IgD-negative memory B cell (primary cell): ENCODE measurements at regions not wholly inside any gene's neighbourhood (a gene's known extent, or its start where the extent isn't known, plus 50 kb on each side); places are given as distances from the start of the nearest gene placed in this dataset.

Experiments
- H3K27ac Mint-ChIP-seq, 3 donors: one replicate each; pipeline ENCODE4 v1.8.0; 2020 to 2022; ENCODE audit warnings: mild to moderate bottlenecking in 3 of 3, mixed read lengths in 3 of 3, moderate library complexity in 1 of 3
- H3K27me3 Mint-ChIP-seq: one replicate; pipeline ENCODE4 v1.8.0; 2021; ENCODE audit warnings: mixed read lengths
- H3K36me3 Mint-ChIP-seq: one replicate; pipeline ENCODE4 v1.8.0; 2020; ENCODE audit warnings: mild to moderate bottlenecking, mixed read lengths
- H3K4me1 Mint-ChIP-seq, 3 donors: one replicate each; pipeline ENCODE4 v1.8.0; 2020 to 2022; ENCODE audit warnings: mixed read lengths in 3 of 3, mild to moderate bottlenecking in 1 of 3
- H3K4me3 Mint-ChIP-seq, 4 donors: one replicate each; pipeline ENCODE4 v1.8.0; 2020 to 2022; ENCODE audit warnings: mild to moderate bottlenecking in 4 of 4, mixed read lengths in 4 of 4, moderate library complexity in 3 of 4
- H3K9me3 Mint-ChIP-seq, 3 donors: one replicate each; pipeline ENCODE4 v1.8.0; 2020 to 2021; ENCODE audit warnings: mixed read lengths in 3 of 3, mild to moderate bottlenecking in 1 of 3

DNA sequence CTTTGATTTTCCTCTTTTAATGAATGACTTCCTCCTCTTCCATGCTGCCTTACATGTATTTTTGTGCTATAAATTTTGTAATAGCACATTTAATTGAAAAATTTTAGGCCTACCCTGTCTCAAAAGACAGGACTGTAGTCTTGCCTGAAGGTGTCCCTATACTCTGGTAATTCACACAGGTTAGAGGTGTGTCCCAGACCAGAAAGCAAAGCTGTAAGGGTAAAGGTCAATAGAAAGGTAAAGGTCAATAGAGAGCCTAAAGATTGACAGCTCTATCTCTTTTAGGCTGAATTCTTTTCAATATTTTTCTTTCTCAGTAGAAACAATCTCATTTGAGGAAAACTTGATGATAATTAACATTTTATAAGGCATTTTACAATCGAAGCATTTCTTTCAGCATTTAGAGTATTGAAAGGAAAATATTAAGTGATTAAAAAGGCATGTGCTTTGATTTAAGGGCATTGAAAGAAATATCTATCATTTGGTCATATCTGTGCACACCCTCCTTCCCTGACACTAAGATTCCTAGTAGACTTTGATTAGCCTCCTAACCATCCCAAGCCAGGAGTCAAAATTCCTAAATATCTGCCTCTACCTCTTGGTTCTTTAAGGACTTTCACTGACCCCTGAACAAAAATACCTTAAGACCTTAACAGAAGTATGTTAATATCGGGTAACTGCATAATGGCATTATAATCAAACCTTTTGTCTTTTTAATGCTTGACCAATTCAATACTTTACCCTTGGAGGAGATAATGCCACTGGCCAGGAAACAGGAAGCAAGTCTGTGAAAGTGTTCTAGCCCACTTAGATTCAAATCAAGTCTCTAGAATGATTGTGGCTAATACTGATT is 161.8 kb upstream of the DTNA start:
- H3K27ac Mint-ChIP-seq: no peak overlapping the region

DNA sequence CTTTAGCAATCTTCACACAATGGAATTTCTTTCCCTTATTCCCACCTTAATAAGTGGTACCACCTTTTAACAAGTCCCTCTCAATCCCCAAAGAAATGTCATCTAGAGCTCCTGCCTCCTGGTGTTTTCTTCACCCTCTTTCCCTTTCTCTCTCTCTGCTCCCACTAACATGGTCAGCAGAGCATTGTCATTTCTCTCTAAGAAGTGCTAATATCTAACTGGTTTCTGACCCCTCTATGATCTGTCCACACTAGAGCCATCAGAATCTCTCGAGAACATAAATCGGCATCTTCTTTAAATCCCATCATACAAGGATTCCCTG is 161.2 kb upstream of the DTNA start:
- no peak overlapping the region for H3K4me3 Mint-ChIP-seq
- H3K9me3 Mint-ChIP-seq: peaks cover 0 to 2% (median 1%) of the 10 kb centered on the region in 3 donors
- no peaks in the 10 kb centered on the region for H3K4me1 Mint-ChIP-seq
- no peak overlapping the region for H3K27ac Mint-ChIP-seq
- H3K27me3 Mint-ChIP-seq: no peaks in the 10 kb centered on the region
- no peaks in the 10 kb centered on the region for H3K36me3 Mint-ChIP-seq

More for the DNA sequence above, 161.8 kb upstream of the DTNA start:
- H3K9me3 Mint-ChIP-seq: peaks cover 0 to 2% (median 1%) of the 10 kb centered on the region in 3 donors
- H3K27me3 Mint-ChIP-seq: no peaks in the 10 kb centered on the region
- H3K4me3 Mint-ChIP-seq: no peak overlapping the region
- no peaks in the 10 kb centered on the region for H3K4me1 Mint-ChIP-seq
- H3K36me3 Mint-ChIP-seq: no peaks in the 10 kb centered on the region

DNA sequence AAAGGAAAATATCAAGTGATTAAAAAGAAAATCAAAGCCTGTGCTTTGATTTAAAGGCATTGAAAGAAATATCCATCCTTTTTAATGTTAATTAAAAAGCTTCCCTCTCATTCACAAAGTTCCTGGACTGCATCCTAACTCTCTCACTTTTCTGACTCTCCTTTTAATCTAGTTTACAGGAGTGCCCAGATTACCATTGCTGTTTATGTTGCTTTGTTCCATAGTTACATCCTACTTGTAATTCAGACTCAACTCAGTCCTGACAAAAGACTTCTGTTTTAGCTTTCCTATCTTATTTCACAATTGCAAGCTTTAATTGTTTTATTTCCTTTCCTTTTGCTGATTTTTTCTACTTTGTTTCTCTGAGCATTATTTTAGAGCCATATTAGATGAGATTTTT is 160.7 kb upstream of the DTNA start:
- H3K27me3 Mint-ChIP-seq: no peaks in the 10 kb centered on the region
- H3K9me3 Mint-ChIP-seq: peaks cover 0 to 2% (median 1%) of the 10 kb centered on the region in 3 donors
- no peaks in the 10 kb centered on the region for H3K4me1 Mint-ChIP-seq
- no peaks in the 10 kb centered on the region for H3K36me3 Mint-ChIP-seq
- H3K4me3 Mint-ChIP-seq: no peak overlapping the region
- no peak overlapping the region for H3K27ac Mint-ChIP-seq

DNA sequence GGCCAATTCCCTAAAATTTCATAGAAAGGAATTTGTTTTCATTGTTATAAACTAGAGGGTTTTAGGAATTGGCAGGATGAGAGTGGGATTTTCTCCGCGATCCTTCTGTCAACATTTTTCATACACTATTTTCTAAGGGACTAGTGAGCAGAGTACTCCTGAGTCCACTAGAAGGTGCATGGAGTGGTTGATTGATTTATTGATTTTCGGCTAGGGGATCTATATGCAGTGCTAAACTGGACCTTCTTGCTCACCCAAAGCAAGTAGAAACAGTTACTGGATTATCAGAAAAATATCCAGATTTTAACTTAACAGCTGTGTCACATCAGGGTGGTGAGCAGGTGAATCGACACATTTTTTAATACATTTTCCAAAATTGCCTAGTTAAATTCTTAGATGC is 159.9 kb upstream of the DTNA start:
- H3K27me3 Mint-ChIP-seq: no peaks in the 10 kb centered on the region
- H3K36me3 Mint-ChIP-seq: no peaks in the 10 kb centered on the region
- H3K9me3 Mint-ChIP-seq: peaks cover 0 to 1% (median 0%) of the 10 kb centered on the region in 3 donors
- no peak overlapping the region for H3K4me3 Mint-ChIP-seq
- no peaks in the 10 kb centered on the region for H3K4me1 Mint-ChIP-seq
- H3K27ac Mint-ChIP-seq: no peak overlapping the region

DNA sequence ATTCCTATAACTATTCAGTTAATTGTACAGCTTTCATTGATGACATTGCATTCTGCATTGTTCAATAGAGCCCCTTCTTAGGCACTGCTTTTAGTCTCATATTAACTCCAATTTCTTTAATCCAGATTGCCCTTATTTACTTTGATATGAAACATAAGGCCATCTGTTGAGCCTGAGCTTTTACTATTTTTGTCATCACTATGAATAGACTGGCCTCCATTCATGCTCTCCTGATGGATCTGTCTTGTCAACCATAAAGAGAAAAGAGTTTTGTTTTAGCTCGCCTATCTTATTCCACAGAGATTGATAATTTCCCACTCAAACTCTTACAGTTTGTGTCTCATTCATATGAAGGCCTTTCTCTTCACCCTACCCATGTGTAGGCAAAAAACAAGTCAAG is 159.2 kb upstream of the DTNA start:
- Mint-ChIP-seq H3K9me3 (peaks cover 0 to 2% (median 1%) of the 10 kb centered on the region in 3 donors), H3K27ac (no peak overlapping the region), H3K4me1 (no peaks in the 10 kb centered on the region), H3K36me3 (no peaks in the 10 kb centered on the region), H3K27me3 (no peaks in the 10 kb centered on the region), H3K4me3 (no peak overlapping the region)

DNA sequence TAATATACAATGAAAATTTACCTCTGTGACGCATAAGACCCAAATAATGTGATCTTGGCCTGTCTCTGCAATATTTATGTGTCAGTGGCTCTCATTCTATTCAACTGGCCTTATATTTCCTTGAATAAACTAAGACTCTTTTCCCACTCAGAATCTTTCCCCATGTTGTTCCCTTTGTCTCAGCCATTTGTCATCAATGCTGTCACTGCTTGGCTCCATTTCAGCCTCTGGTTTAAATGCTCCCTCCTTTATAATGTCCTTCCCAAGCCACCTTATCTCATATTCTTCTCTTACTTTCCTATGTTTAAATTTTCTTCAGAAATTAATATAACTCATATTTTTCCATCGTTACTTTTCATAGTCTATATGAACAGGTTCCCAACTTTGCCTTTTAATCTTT is 158.3 kb upstream of the DTNA start:
- no peak overlapping the region for H3K27ac Mint-ChIP-seq
- peaks cover 0 to 2% (median 1%) of the 10 kb centered on the region in 3 donors for H3K9me3 Mint-ChIP-seq
- H3K36me3 Mint-ChIP-seq: no peaks in the 10 kb centered on the region
- H3K4me3 Mint-ChIP-seq: no peak overlapping the region
- H3K4me1 Mint-ChIP-seq: no peaks in the 10 kb centered on the region
- H3K27me3 Mint-ChIP-seq: no peaks in the 10 kb centered on the region

DNA sequence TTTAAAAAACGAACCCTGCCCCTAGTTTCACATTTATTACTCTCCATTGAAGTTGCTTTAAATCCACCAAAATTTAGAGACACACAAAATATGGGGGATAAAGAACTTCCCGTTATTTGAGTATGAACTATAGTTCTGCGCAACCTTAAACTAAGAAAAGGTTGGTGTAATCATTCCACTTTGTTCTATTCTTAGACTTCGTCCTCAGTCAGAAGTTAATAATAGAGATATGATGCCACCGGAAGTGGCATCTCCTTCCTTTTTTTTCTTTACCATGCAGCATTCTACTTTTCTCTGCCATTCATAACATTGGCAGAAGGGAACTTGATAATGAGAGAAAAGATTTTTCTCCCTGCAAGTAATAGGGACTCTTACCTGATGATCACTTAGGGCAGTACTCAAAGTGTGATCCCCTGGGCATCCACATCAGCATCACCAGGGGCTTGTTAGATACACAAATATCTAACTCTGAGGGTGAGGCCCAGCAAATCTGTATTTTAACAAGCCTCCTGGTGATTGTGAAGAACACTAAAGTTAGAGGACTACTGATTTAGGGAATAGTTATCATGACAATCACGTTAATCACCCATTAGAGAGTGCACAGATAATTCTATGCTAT is 147.7 kb upstream of the DTNA start:
- Mint-ChIP-seq H3K4me3 (no peak overlapping the region), H3K9me3 (peaks cover 3 to 9% (median 4%) of the 10 kb centered on the region in 3 donors), H3K36me3 (no peaks in the 10 kb centered on the region), H3K27ac (no peak overlapping the region), H3K4me1 (no peaks in the 10 kb centered on the region), H3K27me3 (no peaks in the 10 kb centered on the region)

DNA sequence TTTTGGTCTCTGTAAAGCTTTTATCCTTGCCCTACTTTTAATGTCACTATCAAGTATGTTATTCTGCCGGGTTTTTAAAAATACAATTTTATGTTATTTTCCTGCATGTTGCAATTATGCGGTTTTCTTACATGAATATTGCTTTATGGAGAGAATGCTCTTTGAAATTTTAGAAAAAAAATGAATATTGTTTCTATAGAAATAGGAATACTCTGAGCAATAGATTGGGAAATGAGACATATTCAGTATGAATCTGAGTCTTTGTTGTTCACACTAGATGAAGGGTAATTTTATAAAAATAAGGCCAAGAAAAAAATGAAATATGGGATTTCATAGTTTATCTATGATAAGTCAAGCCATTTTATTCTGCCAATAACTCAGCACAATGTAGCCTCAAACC is 142.2 kb upstream of the DTNA start:
- no peak overlapping the region for H3K27ac Mint-ChIP-seq
- H3K27me3 Mint-ChIP-seq: no peaks in the 10 kb centered on the region
- H3K4me1 Mint-ChIP-seq: no peaks in the 10 kb centered on the region
- H3K36me3 Mint-ChIP-seq: no peaks in the 10 kb centered on the region
- no peak overlapping the region for H3K4me3 Mint-ChIP-seq
- peaks cover 3 to 9% (median 3%) of the 10 kb centered on the region in 3 donors for H3K9me3 Mint-ChIP-seq

DNA sequence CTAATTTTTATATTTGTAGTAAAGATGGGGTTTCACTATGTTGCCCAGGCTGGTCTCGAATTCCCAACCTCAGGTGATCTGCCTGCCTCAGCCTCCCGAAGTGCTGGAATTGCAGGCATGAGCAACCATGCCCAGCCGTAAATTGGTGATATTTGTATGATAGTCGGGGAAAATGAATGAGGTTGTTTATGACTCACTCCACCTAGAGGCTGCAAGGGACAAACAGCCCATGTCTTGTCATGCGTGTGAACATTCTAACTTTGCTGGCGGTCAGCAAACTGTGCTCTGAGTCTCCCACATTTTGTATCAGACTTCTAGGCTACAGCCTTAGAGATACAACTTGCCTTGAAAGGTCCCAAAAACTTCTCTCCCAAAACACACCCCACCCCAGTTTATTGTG is 133.5 kb upstream of the DTNA start:
- Mint-ChIP-seq H3K9me3 (peaks cover 4 to 5% (median 4%) of the 10 kb centered on the region in 3 donors), H3K4me3 (peak overlapping the region in 1 of 4 donors; percentile 39), H3K27me3 (no peaks in the 10 kb centered on the region), H3K36me3 (no peaks in the 10 kb centered on the region), H3K27ac (no peak overlapping the region), H3K4me1 (no peaks in the 10 kb centered on the region)

DNA sequence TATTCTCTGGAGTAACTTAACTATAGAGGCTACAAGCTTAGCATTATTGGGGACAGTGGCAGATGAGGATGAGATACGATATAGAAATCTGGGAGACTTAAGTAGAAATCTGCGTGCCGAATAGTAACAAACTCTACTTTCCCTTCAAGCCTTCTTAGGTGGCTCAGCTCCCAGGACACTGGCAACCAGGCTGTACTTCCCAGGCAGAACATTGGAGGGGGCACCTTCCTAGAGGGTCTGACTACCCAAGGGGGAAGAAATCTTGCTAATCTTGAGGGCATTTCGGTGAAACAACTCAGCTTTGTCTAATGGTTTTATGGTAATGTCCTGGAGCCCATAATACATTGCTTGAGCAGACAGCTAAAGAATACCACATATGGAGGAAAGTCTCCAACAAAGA is 126.2 kb upstream of the DTNA start:
- no peaks in the 10 kb centered on the region for H3K4me1 Mint-ChIP-seq
- H3K36me3 Mint-ChIP-seq: no peaks in the 10 kb centered on the region
- H3K27me3 Mint-ChIP-seq: no peaks in the 10 kb centered on the region
- H3K9me3 Mint-ChIP-seq: peaks cover 4 to 10% (median 5%) of the 10 kb centered on the region in 3 donors
- no peak overlapping the region for H3K4me3 Mint-ChIP-seq
- H3K27ac Mint-ChIP-seq: no peak overlapping the region

DNA sequence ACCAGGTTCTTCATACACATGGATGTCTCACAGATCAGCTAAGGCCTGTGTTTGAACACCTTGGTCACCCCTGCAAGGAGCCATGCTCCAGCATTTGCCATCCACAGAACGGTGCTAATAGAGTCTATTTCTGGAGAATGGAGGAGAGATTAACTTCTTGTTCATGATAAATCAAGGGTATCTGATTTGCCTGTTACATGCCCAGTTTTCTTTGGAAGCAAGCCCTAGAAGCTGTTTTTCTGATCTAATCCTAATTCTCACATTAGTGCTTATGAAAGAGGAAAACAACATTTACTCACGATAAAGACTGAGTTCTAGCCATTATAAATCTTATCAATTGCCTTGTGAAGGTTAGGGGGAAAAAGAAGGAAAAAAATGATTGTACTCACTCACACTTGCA is 119.6 kb upstream of the DTNA start:
- Mint-ChIP-seq H3K36me3 (no peaks in the 10 kb centered on the region), H3K27ac (no peak overlapping the region), H3K4me1 (no peaks in the 10 kb centered on the region), H3K4me3 (peak overlapping the region in 1 of 4 donors; percentile 9), H3K27me3 (no peaks in the 10 kb centered on the region), H3K9me3 (peaks cover 0 to 4% (median 4%) of the 10 kb centered on the region in 3 donors)

DNA sequence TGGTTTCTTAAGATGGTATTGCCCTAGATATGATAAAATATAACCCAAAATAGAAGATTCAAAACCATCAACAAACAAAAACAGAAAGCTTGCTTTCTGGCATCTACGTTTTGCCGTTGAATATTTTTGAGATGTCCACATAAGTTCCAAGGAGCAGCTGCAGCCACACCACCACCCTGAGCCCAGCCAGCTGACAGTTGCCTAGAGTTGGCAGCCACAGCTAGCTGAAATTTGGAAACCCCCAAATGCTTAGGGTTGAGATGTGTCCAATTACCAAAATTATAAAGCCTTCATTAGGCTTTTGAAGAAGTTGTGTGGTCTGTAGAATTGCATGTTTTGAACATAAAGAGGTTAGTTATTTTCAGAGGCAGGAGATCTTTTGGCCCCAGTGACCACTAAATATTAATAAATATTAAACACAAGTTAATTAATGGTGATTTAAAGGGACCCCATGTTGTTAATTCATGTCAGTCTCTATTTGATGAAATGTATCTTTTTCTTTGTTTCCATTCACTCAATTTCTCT is 118.1 kb upstream of the DTNA start:
- H3K27ac Mint-ChIP-seq: no peak overlapping the region
- no peak overlapping the region for H3K4me3 Mint-ChIP-seq
- H3K9me3 Mint-ChIP-seq: peaks cover 0 to 3% (median 0%) of the 10 kb centered on the region in 3 donors
- H3K27me3 Mint-ChIP-seq: no peaks in the 10 kb centered on the region
- H3K36me3 Mint-ChIP-seq: no peaks in the 10 kb centered on the region
- H3K4me1 Mint-ChIP-seq: peaks cover 0 to 2% (median 0%) of the 10 kb centered on the region in 3 donors

DNA sequence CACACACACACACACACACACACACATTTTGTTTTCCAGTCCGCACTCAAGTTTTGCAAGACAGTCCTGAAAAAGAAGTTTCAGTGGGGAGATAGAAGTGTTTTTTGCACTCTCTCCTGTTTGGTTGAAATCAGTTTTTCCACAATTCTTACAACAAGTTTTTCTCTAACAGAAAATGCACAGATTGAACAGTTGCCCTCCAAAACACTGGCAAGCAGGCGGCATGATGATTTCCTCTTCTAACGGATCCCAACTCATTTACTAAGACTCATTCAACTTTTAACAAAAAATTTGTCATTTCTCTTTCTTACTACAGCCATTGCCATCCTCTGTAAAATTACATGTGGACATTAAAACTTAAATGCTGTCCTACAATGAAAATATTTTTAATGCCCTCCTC is 117.6 kb upstream of the DTNA start:
- Mint-ChIP-seq H3K27me3 (no peaks in the 10 kb centered on the region), H3K4me1 (peaks cover 0 to 2% (median 0%) of the 10 kb centered on the region in 3 donors), H3K4me3 (no peak overlapping the region), H3K9me3 (peaks cover 0 to 5% (median 0%) of the 10 kb centered on the region in 3 donors), H3K27ac (no peak overlapping the region), H3K36me3 (no peaks in the 10 kb centered on the region)

DNA sequence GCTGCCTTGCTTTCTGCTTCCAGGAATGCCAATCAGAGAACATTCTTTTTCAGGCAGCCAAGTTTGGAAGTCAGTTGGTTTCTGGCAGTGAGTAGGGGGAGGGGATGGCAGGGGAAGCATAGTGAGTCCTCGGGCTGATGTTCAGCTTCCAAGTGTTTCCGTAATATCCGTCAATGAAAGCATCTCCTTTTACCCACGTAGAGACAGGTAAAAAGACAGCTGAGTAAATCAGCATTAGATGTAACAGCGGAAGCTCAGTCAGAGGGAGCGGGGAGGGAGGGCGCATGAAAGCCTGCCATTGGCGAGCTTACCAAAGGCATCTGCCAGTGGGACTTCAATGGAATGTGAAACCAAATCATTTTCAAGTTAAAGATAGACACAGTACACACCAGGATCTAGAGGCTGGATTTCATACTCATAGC is 117.1 kb upstream of the DTNA start:
- Mint-ChIP-seq H3K4me1 (peaks cover 0 to 2% (median 0%) of the 10 kb centered on the region in 3 donors), H3K27me3 (no peaks in the 10 kb centered on the region), H3K4me3 (no peak overlapping the region), H3K9me3 (peaks cover 0 to 5% (median 0%) of the 10 kb centered on the region in 3 donors), H3K27ac (no peak overlapping the region), H3K36me3 (no peaks in the 10 kb centered on the region)

DNA sequence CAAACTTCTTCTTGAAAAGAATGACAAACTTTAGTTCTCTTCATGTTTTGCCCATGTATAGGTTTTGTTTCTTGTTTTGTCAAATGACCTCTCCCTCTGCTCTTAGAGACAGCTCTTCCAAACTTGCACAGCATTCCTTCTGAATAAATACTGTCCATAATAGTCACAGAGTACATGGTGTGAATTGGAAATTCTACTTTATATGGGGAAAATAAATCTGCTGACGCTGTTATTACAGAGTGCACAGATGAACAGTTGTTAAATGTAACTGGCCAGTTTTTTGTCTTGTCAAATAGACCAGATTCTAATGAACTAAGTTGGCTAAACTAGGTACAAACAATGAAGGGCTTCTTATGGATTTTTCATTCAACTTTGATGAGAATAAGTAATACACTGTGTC is 115.8 kb upstream of the DTNA start:
- Mint-ChIP-seq H3K36me3 (no peaks in the 10 kb centered on the region), H3K9me3 (peaks cover 0 to 2% (median 0%) of the 10 kb centered on the region in 3 donors), H3K4me3 (no peak overlapping the region), H3K27ac (no peak overlapping the region), H3K4me1 (peaks cover 0 to 2% (median 0%) of the 10 kb centered on the region in 3 donors), H3K27me3 (no peaks in the 10 kb centered on the region)
